ENCODE measurements at regions not wholly inside any gene's neighbourhood (a gene's known extent, or its start where the extent isn't known, plus 50 kb on each side); places are given as distances from the start of the nearest gene placed in this dataset.

- Mint-ChIP-seq H3K9me3 (peaks cover 16% of the 10 kb centered on the region), H3K27me3 (ENCODE audit: insufficient read depth) (peaks cover 6% of the 10 kb centered on the region), H3K27ac (no peak overlapping the region), H3K4me3 (no peak overlapping the region), H3K36me3 (ENCODE audit: low read depth) (no peaks in the 10 kb centered on the region; the same call in 1 of the 2 replicates), H3K4me1 (ENCODE audit: low read depth) (peaks cover 5% of the 10 kb centered on the region; the same call in 1 of the 2 replicates)
- no peak for TF ChIP-seq CTCF (IDR thresholded peaks at IDR 0.05)
- DNase-seq = no peak
Observed at GRCh38 chr14:99052467-99052866, 219.5 kb downstream of the BCL11B start.

- H3K27me3 Mint-ChIP-seq (ENCODE audit: insufficient read depth) = no peaks in the 10 kb centered on the region
- H3K9me3 Mint-ChIP-seq = peaks cover 20% of the 10 kb centered on the region
- H3K27ac Mint-ChIP-seq = no peak overlapping the region
- H3K4me1 Mint-ChIP-seq (ENCODE audit: low read depth) = peaks cover 5% of the 10 kb centered on the region; the same call in 1 of the 2 replicates
- H3K4me3 Mint-ChIP-seq = no peak overlapping the region
- no peak for DNase-seq
- no peaks in the 10 kb centered on the region; the same call in 1 of the 2 replicates for H3K36me3 Mint-ChIP-seq (ENCODE audit: low read depth)
- no peak for TF ChIP-seq CTCF (IDR thresholded peaks at IDR 0.05)
Observed at GRCh38 chr14:99055019-99055418, 217.0 kb downstream of the BCL11B start.

GRCh38 chr14:99055816-99056215, 216.2 kb downstream of the BCL11B start:
- DNase-seq = no peak
- Mint-ChIP-seq H3K4me1 (ENCODE audit: low read depth) (peaks cover 5% of the 10 kb centered on the region; the same call in 1 of the 2 replicates), H3K36me3 (ENCODE audit: low read depth) (no peaks in the 10 kb centered on the region; the same call in 1 of the 2 replicates), H3K27me3 (ENCODE audit: insufficient read depth) (no peaks in the 10 kb centered on the region), H3K9me3 (peaks cover 13% of the 10 kb centered on the region), H3K4me3 (no peak overlapping the region), H3K27ac (no peak overlapping the region)
- TF ChIP-seq CTCF (IDR thresholded peaks at IDR 0.05) = no peak

GRCh38 chr14:99057576-99058083, 214.4 kb downstream of the BCL11B start:
- Mint-ChIP-seq H3K4me1 (ENCODE audit: low read depth) (peaks cover 5% of the 10 kb centered on the region; the same call in 1 of the 2 replicates), H3K27ac (no peak overlapping the region), H3K36me3 (ENCODE audit: low read depth) (no peaks in the 10 kb centered on the region), H3K9me3 (peaks cover 7% of the 10 kb centered on the region; the same call in 1 of the 2 replicates), H3K27me3 (ENCODE audit: insufficient read depth) (no peaks in the 10 kb centered on the region), H3K4me3 (no peak overlapping the region)
- no peak for TF ChIP-seq CTCF (IDR thresholded peaks at IDR 0.05)
- no peak for DNase-seq

- Mint-ChIP-seq H3K4me3 (no peak overlapping the region), H3K9me3 (peaks cover 7% of the 10 kb centered on the region; the same call in 1 of the 2 replicates), H3K4me1 (ENCODE audit: low read depth) (peaks cover 5% of the 10 kb centered on the region; the same call in 1 of the 2 replicates), H3K27ac (no peak overlapping the region), H3K36me3 (ENCODE audit: low read depth) (no peaks in the 10 kb centered on the region), H3K27me3 (ENCODE audit: insufficient read depth) (no peaks in the 10 kb centered on the region)
- no peak for DNase-seq
- no peak for TF ChIP-seq CTCF (IDR thresholded peaks at IDR 0.05)
Observed at GRCh38 chr14:99058542-99058941, 213.5 kb downstream of the BCL11B start.
